NCI-H2081 (cell line): ENCODE measurements at regions not wholly inside any gene's neighbourhood (a gene's known extent, or its start where the extent isn't known, plus 50 kb on each side); places are given as distances from the start of the nearest gene placed in this dataset.

Source experiments
- DNase-seq, 2 experiments: peaks; one replicate each; lab custom pipeline; 2025; lab: John Stamatoyannopoulos, UW

DNA sequence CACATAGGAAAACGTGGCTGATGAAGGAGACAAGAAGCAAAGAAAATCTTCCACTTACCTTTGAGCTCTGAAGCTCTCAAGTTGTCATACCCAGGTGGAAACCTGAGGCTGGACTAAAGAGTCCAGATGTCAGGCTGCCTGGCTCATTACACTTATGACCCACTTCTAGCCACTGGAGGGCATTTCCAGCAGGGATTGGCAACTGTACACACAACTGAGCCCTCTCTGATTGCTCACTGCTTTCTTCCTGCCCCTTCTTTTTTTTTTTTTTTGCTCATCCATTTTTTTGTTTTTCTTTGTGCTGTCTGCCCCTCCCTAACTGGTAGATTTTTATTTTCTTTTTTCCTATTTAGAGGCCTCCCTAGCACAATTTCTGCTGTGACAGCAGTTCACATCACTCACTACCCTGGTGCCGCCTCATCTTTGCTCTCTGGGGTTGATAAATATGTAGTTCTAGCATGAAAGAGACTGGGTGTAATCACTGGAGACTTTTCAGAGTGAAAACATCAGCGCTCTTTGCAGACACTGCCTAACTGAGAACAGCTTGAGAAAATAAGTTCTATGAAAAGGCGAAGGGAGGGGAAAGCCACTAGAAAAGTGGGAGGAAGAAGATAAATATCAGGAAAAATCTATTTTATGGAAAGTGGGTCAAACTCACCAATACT is 334.5 kb downstream of the NUF2 start:
- DNase-seq: no peak

DNA sequence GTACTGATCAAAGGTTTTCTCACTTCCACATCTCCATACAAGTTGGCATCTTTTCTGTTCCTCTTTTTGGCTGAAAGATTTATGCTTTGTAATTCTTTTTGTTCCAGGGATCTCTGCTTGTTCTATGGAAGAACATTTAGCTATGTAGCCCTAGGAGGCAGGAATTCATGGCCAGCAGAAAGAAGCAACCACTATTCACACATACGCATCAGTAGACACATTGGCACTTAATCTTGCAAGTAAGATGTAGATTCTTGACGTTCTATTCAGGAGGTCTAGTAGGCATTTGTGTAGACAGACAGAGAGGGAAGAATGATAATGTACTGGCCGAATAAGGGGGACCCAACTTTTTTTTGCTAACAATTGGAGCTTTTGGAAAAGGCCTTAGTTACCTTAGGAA is 336.0 kb downstream of the NUF2 start:
- DNase-seq: no peak

DNA sequence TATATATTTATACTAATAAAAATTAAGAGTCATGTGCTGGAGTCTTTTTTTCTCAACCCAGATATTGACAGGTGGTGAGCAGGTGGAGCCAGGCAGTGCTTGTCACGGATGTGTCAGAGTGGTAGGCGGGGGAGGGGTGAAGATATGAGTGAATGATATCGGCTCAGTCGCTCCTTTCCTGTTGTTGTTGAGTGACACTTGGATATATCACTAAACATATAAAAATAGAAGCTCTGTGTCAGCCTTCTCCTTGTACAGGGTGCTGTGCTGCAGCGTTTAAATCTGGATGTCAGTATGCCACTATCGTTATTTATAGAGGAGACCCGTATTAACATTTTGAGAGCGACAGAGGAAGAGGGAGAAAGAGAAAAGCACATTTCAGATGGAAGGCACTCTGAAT is 339.6 kb downstream of the NUF2 start:
- DNase-seq: no peak

DNA sequence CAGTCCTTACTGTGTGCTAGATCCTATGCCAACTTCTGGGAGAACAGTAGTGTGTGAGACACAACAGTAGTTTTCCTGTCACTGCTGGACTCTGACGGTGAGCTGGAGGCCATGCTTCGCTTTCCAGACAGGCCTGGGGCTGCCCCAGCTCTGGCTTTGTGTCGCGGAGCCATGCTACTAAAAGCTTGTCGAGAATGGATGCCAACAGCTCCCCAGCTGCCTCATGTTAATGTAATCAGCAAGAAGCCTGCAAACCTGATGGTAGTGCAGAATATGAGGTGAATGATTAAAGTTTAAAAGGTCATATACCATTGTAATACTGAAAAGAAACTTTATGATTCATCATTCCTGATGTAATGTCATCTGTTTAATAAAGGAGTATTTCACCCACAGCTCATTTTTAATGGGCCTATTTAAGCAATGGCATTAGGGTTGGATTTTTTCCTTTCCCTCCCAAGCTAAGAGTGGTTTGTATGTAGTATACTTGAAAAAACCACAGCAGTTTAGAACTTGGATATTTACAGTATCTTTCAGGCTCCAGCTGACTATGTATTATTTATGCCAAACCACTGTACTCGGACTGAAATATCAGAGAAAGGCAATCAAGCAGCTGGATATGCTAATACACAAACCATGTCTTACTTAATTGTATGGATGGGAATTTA is 343.0 kb downstream of the NUF2 start:
- DNase-seq: no peak

GRCh38 chr1:163668472-163668871 is 346.7 kb downstream of the NUF2 start:
- no peak for DNase-seq

- DNase-seq: peak in 1 of 2 experiments; percentile 60
Observed at GRCh38 chr1:163670989-163671757, 349.4 kb downstream of the NUF2 start.

DNA sequence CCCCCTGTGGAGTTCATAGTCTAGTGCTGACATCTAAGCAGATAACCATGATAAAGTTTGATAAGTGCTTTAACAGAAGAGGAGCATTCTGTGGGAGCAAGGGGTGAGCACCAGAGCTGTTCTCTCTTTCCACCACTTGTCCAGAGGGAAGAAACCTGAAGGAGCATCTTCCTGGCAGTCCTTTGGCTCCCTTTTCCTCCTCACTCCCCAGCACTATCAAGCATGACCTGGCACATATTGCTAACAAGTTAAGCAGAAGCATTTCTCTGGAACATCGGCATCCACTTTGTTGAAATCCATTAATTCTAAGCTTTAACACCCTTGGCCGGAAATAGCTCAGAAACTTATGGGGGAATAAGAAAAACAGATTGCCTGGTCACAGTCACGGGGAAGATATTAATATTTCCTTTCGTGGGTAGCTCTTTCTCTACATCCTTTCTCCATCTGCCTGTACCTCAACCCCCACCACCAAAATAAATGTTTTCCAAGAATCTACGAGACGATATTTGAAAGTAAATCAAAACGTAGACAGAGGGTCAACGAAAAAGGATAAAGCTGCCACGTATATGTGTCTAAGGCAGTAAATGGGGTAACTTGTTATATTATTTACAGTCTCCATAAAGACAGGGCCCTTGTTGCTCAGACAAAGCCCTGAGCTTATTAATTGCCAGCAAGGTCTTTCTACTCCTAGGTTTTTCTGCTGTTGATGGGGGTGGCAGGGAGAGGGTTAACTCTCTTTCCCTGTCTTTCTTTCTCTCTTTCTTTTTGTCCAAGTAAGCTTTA is 351.4 kb downstream of the NUF2 start:
- DNase-seq: no peak

DNA sequence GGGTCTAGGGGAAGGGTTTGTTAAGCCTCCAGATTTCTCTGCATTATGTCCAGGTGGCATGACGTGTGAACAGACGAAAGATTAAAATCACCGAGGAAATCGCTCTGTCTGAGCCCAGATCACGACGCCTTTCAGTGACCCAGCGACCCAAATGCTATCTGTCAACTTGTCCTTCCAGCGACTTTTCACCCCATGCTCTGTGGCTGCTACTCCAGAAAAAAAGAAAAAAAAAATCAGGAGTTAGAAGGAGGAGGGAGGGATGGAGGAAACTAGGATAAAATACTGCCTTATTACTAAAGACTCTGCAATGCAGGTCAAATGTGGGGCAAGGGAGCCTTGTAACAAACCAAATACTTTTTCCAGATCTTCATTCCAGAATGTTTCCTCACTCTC is 352.0 kb downstream of the NUF2 start:
- DNase-seq: no peak

DNA sequence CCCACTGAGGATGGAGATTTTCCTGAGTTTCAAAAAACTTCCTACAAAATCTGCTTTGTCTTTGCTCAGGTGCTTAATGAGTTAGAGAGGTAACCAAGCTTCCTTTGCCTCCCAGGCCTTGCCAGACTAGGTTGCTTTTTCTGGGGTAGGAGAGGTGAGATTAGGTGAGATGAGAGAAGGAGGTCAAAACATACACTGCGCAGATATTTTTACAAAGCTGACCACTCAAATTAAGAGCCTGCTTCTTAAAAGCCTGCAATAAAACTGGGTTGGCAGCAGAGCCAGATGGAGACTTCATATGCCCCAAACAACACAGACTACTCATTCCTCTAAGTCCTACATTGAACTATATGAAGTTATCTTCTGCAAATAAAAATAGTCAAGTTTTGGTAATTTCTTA is 352.5 kb downstream of the NUF2 start:
- DNase-seq: no peak

- no peak for DNase-seq
Observed at GRCh38 chr1:163684785-163685184, 363.0 kb downstream of the NUF2 start.

GRCh38 chr1:163692266-163692665 is 370.5 kb downstream of the NUF2 start:
- DNase-seq: no peak

GRCh38 chr1:163697137-163697536 is 375.4 kb downstream of the NUF2 start:
- no peak for DNase-seq

DNA sequence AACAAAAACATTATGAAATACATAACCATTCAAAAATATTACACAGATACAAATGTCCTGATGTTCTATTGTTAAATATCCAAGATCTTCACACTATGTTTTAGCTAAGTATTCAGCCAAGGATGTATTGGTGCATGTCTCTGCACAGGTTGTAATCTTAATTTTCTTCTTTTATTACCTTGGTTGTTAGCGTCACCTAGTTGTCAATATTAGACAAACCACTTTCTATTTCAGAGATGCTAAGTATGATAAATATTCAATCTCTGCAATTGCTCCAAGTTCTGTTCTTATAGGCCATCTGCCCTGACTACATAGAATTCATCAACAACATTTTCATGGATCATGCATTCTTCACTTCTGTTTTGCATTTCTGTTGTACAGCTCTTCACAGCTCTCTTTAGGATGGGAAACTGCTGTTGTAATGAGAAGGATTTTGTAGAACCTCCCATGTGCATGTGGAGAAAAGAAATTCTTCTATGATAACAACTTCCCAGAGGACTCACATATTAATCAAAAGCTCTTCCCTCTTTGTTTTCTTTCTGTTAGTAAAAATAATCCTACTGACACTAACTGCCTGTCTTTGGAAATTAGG is 380.1 kb downstream of the NUF2 start:
- DNase-seq: no peak

DNA sequence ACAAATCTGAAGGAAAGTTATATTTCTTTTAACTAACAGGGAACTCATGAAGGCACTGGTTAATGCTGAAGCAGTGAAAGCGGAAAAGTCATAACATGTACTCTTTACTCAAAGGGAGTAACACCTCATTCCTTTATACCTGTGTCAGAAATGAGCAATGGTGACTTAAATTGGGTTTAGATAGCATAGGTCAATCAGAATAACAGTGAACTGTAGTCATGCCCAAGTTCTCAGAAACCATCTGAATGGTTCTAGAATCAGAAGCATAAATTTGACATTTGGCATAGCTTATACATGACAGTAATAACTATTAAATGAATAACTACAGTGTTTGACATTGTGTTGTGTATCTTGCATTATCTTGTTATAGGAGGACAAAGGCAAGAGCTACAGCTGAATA is 382.0 kb downstream of the NUF2 start:
- no peak for DNase-seq

DNA sequence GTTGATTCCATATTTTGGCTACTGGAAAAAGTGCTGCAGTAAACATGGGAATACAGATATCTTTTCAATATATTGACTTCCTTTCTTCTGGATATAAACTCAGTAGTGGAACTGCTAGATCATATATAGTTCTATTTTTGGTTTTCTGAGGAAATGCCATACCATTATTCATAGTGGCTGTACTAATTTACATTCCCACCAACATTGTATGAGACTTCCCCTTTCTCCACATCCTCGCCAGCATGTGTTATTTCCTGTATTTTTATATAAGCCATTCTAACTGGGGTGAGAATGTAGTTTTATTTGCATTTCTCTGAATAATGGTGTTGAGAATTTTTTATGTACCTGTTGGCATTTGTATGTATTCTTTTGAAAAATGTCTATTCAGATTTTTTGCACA is 385.2 kb downstream of the NUF2 start:
- DNase-seq: no peak

DNA sequence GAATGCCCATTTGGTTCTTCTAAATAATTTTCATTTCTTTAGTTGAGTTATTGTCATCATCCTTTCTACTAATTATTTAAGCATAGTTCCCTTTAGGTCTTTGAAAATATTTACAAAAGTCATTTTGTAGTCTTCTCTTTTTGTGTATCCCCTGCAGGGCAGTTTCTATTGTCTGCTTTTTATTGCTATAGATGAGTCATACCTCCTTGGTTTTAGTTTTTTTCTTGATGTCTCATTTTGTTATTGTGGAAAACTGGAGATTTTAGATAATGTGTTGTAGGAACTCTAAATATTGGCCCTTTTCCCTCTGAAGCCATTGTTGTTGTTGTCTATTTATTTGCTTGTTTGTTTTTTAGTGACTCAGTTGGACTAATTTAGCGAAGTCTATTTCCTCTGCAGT is 387.9 kb downstream of the NUF2 start:
- no peak for DNase-seq

GRCh38 chr1:163712321-163712720 is 390.6 kb downstream of the NUF2 start:
- no peak for DNase-seq

- no peak for DNase-seq
Observed at GRCh38 chr1:163720294-163720693, 398.5 kb downstream of the NUF2 start.

- no peak for DNase-seq
Observed at GRCh38 chr1:163725551-163725950, 403.8 kb downstream of the NUF2 start.

GRCh38 chr1:163730411-163730821 is 408.7 kb downstream of the NUF2 start:
- DNase-seq: peak; percentile 64 to 90

GRCh38 chr1:163737261-163737660 is 415.5 kb downstream of the NUF2 start:
- no peak for DNase-seq

DNA sequence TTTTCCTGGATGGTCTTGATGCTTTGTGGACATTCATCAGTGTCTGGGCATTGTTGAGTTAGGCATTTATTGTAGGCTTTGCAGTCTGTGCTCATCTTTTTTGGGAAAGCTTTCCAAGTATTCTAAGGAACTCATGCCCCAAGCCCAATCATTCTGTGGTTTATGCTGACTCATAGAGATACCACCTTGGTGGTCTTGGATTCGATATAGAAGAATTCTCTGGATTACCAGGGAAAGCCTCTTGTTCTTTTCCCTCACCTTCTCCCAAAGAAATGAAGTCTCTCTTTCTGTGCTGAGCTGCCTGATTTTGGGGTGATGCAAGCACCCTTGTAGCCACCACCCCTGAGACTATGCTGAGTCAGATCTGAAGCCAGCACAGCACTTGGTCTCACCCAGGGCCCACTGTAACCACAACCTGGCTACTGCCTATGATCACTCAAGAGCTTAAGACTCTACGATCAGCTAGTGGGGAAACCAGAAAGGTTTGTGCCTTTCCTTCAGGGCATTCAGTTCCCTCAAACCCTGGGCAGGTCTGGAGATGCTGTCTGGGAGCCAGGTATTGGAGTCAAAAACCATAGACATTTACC is 422.6 kb downstream of the NUF2 start:
- no peak for DNase-seq
